GM19328 (cell line): ENCODE measurements at regions not wholly inside any gene's neighbourhood (a gene's known extent, or its start where the extent isn't known, plus 50 kb on each side); places are given as distances from the start of the nearest gene placed in this dataset.
"Not testable (repeated sequence)": the region's sequence is repeated elsewhere in the genome, so short reads cannot be mapped to it uniquely, and the experiment has no call there.

ENCODE experiments used
- ATAC-seq: cut with Tn5 transposase; IDR thresholded peaks from one replicate; pipeline ENCODE4 v1.9.1; 2021; ENCODE audit warnings: mild to moderate bottlenecking, moderate library complexity; ENCODE audit not compliant: unreplicated experiment

DNA sequence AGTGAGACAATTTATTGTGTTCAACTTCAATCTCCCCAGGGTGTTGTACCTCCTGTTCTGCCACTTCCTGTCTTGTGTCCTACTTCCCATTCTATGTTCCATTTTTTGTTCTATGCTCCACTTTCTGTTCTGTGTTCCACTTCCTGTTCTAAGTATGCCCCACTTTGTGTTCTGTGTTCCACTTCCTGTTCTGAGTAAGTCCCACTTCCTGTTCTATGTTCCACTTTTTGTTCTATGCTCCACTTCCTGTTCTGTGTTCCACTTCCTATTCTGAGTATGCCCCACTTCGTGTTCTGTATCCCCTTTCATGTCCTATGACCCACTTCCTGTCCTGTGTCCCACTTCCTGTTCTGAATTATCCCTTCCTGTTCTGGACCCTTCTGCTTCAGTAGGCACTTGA lies 732.7 kb downstream of the TBC1D22A start:
- no peak for ATAC-seq

DNA sequence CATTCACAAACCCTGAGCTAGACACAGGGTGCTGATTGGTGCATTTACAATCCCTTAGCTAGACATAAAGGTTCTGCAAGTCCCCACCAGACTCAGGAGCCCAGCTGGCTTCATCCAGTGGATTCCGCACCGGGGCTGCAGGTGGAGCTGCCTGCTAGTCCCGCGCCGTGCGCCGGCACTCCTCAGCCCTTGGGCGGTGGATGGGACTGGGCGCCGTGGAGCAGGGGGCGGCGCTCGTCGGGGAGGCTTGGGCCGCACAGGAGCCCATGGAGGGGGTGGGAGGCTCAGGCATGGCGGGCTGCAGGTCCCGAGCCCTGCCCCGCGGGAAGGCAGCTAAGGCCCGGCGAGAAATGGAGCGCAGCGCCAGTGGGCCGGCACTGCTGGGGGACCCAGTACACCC lies 725.7 kb downstream of the TBC1D22A start:
- ATAC-seq, result not testable (repeated sequence)

DNA sequence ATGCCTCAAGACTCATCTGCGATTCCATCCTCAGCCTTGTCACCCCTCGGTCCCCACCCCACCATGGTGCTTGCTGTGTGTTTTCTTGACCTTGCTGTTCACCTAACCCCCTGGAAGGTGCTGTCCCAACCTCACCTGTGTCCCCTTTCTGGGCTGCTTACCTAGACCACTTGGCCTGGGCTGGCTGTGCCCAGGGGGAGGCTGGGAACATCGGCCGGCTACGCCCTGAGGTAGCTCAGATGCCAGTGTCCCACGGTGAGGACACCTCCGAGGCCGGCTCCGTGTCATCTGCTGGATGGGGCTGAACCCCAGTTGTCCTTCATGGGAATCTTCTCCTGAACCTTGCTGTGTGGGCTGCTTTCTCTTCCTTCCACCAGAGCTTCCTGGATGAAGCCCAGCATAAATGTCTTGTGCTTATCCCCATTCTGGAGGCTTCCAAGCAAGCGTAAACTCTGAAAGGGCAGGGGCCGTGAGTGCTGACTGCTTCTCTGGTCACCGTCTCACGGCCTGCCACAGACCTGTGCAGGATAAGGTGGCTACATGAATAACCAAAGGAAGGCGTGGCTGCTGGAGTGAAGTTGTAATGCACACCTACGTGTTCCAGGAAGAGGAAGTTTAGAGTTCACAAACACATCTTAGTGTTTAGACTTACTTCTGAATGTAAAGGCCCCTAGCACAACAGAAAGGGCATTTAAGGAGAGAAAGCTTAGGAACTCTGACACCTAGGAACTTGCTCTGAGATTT lies 724.3 kb downstream of the TBC1D22A start:
- no peak for ATAC-seq

DNA sequence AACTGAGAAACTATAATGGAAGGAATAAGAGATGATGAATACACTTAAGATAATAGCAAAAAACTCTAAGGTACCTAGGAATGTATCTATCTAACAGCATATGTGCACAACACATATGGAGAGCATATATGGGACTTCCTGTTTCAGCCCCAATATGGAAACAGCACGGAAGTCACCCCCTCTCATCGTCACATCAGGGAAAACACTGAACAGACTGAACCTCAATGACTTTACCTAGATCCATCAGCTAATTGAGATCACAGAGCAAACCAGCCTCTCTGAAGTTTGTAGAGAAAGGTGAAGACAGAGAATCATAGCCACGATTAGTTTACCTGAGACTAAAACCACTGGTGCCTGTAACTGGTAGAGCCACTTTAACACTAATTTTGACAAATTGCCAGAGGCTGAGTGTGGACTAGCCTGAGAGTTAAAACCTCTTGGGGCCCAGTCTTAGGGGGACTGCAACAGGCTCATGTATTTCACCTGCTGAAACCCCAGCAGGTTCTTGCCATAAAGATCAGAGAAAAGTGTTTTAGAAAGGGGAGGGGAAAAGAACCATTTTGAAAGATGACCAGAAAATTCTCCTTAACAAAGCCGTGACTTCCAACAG lies 722.6 kb downstream of the TBC1D22A start:
- no peak for ATAC-seq

DNA sequence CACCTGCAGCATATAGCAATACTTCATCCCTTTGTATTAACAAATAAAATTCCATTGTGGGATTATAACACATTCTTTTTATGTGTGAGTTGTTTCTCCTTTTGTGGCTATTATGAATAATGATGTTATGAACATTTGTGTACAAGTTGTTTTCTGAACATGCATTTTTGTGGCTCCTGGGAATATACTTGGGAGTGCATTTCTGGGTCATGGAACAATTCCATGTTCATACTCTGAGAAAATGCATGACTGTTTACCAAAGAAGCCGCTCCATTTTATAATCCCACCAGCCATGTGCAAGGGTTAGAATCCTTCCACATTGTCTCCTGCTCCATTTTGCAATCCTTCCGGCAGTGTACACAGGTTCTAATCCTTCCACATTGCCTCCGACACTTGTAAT lies 713.8 kb downstream of the TBC1D22A start:
- no peak for ATAC-seq

DNA sequence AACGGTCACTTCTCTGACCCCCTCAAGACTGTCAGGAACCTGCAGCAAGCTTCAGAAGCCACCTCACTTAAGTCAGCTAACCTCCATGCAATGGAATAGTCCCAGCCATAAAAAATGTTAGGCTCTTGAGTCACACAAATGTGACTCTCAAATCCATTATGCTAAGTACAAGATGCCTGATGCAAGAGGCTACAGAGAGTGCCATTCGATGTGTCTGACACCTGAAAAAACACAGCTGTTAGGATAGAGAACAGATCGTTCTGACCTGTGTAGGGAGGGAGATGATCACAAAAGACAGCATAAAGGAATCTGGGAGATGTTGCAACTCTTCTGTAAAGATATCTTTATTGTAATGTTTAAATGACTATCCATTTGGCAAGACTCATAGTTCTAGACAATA lies 712.4 kb downstream of the TBC1D22A start:
- no peak for ATAC-seq

DNA sequence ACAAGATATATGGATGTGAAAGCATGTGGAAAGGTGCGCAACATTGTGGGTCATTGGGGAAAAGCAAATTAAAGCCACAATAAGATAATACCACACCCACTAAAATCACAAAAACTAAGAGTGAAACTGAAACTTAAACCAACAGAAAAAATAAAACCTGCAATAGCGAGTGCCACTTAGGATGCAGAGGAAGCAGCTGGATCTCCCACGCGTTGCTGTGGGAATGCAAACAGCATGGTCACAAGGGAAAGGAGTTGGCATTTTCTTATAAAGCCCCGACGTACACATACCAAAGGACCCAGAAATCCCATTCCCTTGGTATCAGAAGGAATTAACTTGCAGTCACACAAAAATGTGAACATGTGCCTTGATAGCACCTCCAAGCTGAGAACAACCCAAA lies 712.0 kb downstream of the TBC1D22A start:
- no peak for ATAC-seq

DNA sequence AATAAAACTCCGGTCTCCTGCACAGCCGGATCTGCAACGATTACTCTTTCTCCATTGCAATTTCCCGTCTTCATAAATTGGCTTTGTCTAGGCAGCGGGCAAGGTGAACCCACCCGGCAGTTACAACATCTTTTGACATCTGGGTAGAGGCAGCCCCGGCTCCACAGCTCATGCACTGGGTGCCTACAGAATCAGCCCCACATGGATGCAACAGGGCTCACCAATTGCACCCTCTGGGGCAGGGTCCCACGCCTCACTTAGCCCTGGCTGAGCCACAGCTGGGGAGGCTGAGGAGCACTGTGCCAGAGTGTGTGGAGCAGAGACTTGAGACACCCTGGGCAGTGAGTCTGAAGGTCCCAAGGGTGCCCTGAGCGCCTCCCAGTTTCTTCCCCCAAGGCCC lies 710.2 kb downstream of the TBC1D22A start:
- ATAC-seq, result no peak

DNA sequence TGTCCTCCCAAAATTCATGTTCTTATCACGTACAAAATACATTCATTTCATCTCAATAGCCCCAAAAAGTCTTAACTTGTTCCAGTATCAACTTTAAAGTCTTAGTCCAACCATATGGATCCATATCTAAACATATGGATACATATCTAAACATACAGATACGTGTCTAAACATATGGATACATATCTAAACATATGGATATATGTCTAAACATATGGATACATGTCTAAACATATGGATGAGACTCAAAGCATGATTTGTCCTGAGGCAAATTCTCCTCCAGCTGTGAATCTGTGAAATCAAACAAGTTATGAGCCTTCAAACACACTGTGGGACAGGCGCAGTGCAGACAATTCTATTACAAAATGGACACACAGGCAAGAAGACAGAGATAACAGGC lies 709.0 kb downstream of the TBC1D22A start:
- no peak for ATAC-seq

DNA sequence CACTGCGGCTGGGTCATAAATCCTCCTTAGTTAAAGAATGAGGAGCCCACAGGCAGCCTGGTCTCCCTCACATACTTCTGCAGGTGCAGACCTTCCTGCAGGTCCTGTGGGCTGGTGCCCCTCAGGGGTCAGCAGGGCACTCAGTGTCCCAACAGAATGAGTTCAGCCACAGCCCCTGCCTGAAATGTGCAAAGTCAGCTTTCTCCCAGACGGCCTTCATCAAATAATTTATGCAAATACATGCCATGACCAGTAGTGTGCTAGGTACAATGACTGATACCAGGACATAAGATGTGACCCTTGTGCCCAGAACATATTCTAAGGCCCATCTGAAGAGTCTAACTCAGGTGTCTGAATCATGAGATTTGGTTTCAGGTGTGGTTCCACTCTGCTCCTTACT lies 703.4 kb downstream of the TBC1D22A start:
- ATAC-seq, result no peak

DNA sequence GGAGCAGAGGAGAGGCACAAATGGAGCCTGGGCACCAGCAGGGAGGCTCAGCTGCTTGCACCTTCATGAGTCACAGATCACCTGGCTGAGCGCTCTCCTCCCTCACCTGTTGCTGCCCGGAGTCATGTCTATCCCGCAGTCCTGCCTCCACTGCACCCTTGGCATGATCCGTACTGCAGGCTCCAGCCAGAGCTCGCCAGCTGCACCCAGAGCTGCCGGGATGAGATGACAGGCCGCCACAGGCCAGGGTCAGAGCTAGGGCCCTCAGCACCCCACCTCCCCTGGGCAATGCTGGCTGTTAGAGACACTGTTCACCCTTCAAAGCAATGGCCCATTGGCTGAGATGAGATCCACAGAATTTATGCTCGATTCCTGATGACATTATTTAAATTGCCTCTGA lies 702.8 kb downstream of the TBC1D22A start:
- no peak for ATAC-seq

DNA sequence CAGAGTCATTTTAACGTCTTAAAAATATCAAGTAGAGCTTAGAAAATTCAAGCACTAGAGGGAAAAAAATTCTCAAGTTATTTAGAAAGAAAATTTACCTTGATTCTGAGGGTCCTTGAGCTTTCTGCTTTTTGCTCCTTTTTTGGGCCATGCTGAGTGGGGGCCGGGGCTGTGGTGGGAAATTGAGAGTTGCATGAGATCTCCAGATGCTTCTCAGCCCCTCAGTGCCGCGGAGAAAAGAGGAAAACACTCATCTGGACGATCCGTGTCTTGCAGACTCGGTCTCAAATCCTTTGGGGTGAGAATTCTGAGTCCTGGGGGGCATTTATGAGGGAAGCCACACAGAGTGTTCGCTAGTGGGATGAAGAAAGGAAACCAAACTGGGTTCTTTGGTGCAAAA lies 700.8 kb downstream of the TBC1D22A start:
- ATAC-seq, result no peak

DNA sequence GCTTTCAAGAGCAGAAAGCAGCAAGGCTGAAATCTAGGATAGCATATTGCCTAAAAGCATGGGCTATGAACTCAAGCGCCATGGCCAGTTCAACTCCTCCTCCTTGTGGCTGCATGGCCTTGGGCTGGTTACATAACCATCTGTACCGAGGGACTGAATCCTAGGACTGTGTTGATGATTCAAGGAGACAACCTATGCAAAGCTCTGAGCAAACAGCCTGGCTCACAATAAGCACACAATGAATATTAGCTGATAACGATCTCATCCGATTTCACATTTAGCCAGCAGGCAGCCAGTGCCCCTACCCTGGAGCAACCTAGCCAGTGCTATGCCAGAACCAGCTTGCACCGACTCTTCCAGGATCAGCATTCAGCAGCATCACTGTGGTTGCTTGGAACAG lies 698.4 kb downstream of the TBC1D22A start:
- ATAC-seq, result no peak

DNA sequence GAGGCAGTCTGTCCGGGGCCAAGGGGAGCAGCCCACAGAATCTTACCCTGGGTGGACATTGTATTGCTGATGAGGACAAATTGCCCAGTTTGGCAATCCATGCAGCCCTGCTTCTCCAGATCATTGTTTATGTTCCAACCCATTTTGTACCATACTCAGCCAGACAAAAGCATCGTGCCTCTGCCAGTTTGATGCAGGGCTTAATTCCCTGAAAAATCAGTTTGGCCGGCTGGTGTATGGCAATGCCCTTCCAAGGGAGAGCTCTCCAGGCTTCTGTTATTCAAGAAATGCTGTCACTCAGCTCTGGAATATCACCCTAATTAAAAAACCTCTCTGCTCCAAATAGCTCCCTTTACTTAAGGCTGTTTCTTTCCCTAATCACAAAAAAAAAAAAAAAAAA lies 697.7 kb downstream of the TBC1D22A start:
- no peak for ATAC-seq

DNA sequence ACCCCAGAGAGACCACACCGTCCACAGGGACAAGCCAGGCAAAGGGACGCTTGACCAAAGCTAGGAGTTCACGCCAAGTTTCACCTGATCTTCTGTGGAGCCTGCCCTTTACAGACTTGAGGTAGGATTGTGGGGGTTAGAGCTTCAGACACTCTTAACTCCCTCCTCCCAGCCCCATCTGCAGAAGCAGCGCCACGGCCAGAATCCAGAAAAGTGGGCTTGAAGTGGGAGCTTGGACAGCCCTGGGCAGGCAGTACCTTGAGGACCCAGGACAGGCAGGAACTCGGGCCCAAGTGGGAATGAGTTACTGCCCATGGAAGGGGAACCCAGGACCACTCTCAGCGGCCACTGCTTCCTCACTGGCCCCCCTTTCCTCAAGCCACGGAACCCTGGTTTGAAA lies 695.9 kb downstream of the TBC1D22A start:
- no peak for ATAC-seq

DNA sequence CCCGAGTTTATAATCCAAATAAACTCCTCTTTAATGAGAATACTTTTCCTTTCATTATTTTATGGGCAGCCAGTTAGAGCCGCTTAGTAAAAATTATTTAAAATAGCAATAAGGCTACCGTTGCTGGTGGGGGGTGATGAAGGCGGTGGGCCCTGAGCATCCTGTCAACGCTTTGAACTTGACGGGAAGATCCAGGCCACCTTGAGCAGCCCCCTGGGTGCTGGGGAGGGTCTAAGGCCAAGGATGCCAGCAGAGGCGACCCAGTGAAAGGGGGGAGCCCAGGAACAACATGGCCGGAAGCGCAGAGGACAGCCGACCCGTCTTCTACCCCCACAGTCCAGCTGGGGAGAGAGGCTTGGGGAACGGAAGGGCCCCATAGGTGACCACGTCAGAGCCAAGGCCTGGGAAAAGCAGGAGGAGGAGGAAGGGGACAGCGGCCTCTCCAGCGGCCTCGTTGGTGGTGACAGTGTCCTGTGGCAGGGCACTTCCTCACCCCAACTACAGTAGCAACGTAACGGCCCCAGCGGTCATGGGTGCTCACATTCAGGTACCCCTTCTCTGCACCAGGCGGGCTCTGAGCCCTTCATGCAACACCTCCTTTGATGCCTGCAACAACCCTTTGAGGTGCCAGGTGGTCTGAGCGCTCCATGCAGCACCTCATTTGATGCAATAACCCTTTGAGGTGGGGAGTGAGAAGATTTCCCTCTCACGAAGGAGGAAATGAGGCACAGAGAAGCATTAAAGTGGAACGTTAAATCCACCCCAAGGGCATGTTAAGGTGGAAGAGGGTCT lies 695.3 kb downstream of the TBC1D22A start:
- ATAC-seq, result no peak

DNA sequence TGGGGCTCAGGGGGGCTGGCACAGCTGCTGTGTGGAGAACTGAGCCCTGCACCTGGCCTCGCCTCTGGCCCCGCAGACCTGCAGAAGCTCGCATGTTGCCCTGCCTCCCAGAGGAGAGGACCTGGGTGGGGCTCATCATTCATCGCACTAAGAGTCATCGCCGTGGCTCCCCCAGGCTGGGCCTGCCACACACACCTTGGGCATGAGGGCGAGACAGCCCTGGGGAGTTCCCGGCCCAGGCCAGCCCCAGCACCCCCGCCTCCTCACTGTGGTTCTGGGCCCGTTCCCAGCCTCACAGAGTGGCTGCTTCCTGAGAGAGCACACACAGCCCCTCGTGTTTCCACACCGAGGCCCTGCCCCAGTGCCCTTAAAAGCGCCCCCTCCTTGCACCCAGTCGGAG lies 694.6 kb downstream of the TBC1D22A start:
- ATAC-seq, result no peak

DNA sequence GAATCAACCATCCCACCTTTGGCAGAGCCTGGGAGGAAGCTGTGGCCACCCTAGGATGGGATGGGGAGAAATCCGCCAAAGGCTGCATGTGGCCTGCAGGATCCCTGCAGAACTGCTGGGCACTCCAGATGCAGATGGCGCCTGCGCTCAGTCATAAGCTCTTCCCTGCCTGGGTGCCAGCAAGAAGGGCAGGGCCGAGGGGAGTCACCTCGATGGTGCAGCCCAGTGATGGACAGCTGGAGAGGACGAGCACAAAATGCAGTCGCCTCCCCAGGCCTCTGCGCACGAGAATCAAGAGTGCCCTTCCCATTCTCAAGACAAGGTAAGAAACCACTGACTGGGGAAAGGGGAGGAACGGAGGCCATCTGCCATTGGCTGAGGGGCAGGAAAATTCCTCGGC lies 693.6 kb downstream of the TBC1D22A start:
- ATAC-seq, result no peak

DNA sequence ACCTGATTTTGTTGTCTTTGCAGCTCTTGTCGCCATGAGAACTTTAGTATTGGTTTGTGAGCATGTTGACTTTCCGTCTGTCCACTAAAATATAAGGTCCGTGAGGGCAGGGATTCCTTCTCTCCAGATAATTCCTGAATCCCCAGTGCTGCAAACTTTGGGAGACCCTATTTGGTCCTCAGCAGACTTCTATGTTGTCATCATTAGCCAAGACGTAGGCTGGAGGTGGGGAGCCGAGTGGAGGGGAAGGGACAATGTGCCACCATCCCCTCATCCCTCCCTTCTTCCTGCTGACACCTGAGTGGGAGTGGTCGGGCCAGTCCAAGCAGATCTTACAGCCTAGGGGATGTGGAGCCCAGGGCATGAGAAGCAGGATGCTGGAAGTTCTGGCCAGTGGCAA lies 690.6 kb downstream of the TBC1D22A start:
- no peak for ATAC-seq

DNA sequence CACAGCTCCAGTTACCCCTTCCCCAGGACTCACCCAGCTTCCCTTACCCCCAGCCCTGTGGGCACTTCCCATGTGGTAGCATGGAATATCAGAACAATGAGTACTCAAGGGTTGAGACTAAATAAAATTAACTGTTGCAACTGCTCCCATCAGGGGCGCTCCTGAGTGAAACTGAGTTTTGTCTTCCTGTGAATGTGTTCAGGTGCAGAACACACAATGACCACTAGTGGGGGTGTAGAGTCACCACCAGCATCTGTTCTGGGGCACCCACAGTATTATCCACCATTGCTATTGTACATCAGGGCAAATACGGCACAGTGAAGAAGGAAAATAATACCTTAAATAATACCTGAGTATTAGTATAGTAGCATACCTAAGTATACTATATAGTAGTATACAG lies 689.7 kb downstream of the TBC1D22A start:
- ATAC-seq, result no peak

DNA sequence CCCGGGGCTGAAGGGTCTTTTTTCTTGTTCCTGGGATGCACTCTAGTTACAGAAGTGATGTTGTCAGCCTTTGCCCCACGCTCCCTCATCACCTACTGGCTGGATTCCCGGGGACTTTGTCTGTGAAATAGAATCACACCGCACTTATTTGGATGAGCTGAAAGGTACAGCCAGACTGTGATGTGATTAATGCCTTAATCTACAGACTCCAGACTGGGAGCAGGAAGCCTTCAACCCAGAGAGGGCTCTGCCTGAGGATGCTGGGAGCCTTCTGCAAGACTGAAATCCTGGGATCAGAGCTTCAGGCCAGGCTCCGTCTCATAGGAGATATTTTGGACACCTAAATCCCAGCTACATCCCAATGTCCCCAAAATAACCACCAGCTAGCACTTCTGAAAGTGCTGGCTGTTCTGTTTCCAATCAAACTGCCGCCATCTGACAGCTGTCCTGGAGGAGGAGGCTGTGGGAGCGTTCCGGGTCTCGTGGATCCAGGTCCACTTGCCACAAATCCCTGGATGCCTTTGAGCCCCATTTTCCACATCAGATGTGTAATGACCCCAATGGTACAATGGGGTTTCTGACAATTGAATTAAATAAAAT lies 688.5 kb downstream of the TBC1D22A start:
- ATAC-seq, result no peak
